ENCODE measurements at regions not wholly inside any gene's neighbourhood (a gene's known extent, or its start where the extent isn't known, plus 50 kb on each side); places are given as distances from the start of the nearest gene placed in this dataset.

- DNase-seq (ENCODE audit: low read depth), result no peak
These were observed 482.9 kb upstream of the AKR1E2 start for GRCh38 chr10:4343091-4343490.

GRCh38 chr10:4338768-4339167 lies 487.2 kb upstream of the AKR1E2 start:
- DNase-seq (ENCODE audit: low read depth), result no peak

GRCh38 chr10:4337563-4337962 lies 488.4 kb upstream of the AKR1E2 start:
- DNase-seq (ENCODE audit: low read depth), result no peak

- no peak for DNase-seq (ENCODE audit: low read depth)
These were observed 491.1 kb upstream of the AKR1E2 start for GRCh38 chr10:4334871-4335270.

- DNase-seq (ENCODE audit: low read depth), result no peak
These were observed 492.0 kb upstream of the AKR1E2 start for GRCh38 chr10:4334015-4334414.

- no peak for DNase-seq (ENCODE audit: low read depth)
These were observed 492.5 kb upstream of the AKR1E2 start for GRCh38 chr10:4333459-4333894.

- no peak for DNase-seq (ENCODE audit: low read depth)
These were observed 493.1 kb upstream of the AKR1E2 start for GRCh38 chr10:4332764-4333458.

- DNase-seq (ENCODE audit: low read depth), result no peak
These were observed 494.9 kb upstream of the AKR1E2 start for GRCh38 chr10:4331150-4331549.

GRCh38 chr10:4330636-4331035 lies 495.4 kb upstream of the AKR1E2 start:
- DNase-seq (ENCODE audit: low read depth), result no peak

- no peak for DNase-seq (ENCODE audit: low read depth)
These were observed 496.8 kb upstream of the AKR1E2 start for GRCh38 chr10:4329225-4329624.

- DNase-seq (ENCODE audit: low read depth), result no peak
These were observed 499.4 kb upstream of the AKR1E2 start for GRCh38 chr10:4326647-4327046.

GRCh38 chr10:4319870-4320367 lies 506.1 kb upstream of the AKR1E2 start:
- no peak for DNase-seq (ENCODE audit: low read depth)

- no peak for DNase-seq (ENCODE audit: low read depth)
These were observed 509.7 kb upstream of the AKR1E2 start for GRCh38 chr10:4316161-4316810.

- DNase-seq (ENCODE audit: low read depth), result no peak
These were observed 510.5 kb upstream of the AKR1E2 start for GRCh38 chr10:4315551-4315950.

GRCh38 chr10:4313051-4313450 lies 513.0 kb upstream of the AKR1E2 start:
- no peak for DNase-seq (ENCODE audit: low read depth)

GRCh38 chr10:4312051-4312835 lies 513.8 kb upstream of the AKR1E2 start:
- DNase-seq (ENCODE audit: low read depth), result no peak

GRCh38 chr10:4310172-4310571 lies 515.8 kb upstream of the AKR1E2 start:
- DNase-seq (ENCODE audit: low read depth), result no peak

- DNase-seq (ENCODE audit: low read depth), result no peak
These were observed 518.1 kb upstream of the AKR1E2 start for GRCh38 chr10:4307910-4308309.

- no peak for DNase-seq (ENCODE audit: low read depth)
These were observed 519.1 kb upstream of the AKR1E2 start for GRCh38 chr10:4306871-4307270.

GRCh38 chr10:4303045-4303444 lies 518.0 kb upstream of the KLF6 start:
- DNase-seq (ENCODE audit: low read depth), result no peak

GRCh38 chr10:4301291-4302045 lies 516.5 kb upstream of the KLF6 start:
- DNase-seq (ENCODE audit: low read depth), result no peak

GRCh38 chr10:4296161-4296560 lies 511.2 kb upstream of the KLF6 start:
- no peak for DNase-seq (ENCODE audit: low read depth)

All from activated gamma-delta T cell treated with anti-CD3 and anti-CD28 coated beads, Interleukin-2, amount 50 U/mL, for 16 hours (primary cell).